Retina (tissue), 1 donor: ENCODE measurements at regions not wholly inside any gene's neighbourhood (a gene's known extent, or its start where the extent isn't known, plus 50 kb on each side); places are given as distances from the start of the nearest gene placed in this dataset.

ENCODE experiments used
- DNase-seq: peaks from one replicate; pipeline ENCODE4 v3.0.0-alpha.2; 2016

DNA sequence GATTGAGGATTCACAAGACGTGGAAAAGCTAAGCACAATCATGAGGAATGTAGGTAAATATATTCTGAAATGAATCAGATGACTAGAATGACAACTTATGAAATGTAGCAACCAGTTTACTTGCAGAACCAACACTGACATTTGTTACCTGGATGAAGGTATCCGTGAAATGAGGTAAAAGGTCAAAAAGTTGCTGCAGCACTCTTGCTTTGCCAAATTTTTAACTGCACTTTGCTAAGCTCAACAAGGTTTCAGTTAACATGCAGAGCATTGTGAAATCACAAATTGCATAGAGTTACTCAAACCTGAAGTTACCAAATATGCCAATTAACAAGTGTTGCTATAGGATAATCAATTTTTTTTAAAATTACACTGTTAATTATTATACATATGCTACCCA is 1280.1 kb downstream of the KCNT2 start:
- DNase-seq: no peak

DNA sequence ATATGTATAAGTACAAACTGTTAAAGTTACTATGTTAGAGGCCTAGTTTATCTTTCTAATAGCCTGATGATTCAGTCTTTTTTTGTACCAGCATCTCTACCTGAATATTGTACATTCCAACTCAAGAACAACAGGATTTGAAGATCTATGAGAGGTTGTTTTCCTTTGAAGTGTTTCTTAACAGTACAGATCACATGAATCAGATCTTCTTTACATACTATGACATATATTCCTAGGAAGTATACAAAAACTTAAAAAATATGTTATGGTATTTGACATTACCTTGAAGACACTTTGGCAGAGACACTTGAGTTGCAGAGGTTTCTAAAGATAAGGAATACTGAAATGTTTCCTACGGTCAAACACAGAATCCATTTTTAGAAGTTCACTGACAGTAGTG is 1280.9 kb downstream of the KCNT2 start:
- DNase-seq: no peak

DNA sequence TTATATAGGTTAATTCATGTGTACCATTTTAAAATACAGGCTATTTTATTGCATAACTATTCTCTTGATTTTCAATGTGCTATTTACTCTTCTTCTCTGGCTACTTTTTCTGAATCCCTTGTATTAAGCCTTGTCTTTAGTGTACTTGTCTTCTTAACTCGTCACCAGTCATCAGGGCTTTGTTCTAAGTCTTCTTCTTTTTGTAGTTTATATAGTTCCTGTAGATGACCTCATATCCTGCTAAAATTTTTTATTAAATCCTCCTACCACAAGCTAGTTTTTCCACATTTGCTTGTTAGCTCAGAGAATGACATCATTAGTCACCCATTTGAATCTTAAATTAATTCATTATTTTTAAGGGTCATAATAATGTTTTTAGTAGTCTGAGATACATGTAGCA is 1281.9 kb downstream of the KCNT2 start:
- DNase-seq: no peak

DNA sequence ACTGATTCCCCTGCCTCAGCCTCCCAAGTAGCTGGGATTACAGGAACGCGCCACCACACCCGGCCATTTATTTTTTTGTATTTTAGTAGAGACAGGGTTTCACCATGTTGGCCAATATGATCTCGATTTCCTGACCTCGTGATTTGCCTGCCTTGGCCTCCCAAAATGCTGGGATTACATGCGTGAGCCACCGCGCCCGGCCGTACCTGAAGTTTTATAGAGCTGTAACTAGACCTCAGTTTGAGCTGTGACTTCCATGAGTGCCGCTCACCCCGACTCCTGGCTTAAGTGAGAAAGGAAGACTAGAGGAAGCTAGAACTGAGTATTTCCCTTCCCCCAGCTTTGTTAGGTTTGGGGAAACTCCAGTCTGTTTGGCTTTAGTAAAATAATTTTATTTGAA is 1283.1 kb downstream of the KCNT2 start:
- DNase-seq: no peak

DNA sequence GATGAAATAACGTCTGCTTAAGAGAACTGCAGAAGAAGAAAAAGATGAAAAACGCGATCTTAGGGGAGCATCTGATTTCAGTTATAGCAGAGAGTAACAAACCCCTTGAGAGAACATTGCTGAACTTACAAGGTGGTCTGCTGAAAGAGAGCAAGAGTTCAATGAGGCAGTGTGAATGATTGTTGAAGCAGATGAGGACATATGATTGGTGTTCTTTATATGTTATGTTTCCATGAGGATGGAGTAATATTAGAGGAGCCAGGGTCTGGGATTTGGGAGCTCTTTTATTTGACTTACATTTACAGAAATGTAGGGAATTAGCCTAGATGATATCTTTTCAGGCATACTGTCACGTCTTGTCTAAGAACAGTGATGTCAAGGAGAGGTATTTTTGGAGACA is 1302.0 kb downstream of the KCNT2 start:
- no peak for DNase-seq

DNA sequence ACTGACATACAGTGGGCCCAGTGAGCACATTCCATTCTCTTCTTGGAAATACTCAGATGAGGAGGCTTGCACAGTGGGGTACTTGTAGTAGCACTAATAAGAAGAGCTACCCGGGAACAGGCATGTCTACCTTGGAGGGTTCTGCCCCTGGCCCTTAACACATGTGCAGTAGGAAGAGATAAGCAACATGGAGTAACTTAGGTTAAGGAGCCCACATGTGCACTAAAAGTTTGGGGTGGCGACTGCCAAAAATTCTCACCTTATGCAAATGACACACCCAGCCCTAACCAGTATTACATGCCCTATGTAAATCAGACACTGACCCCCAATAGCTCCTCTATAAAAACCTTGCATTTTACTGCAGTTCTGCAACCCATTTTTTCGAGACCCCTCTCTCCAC is 1313.3 kb downstream of the KCNT2 start:
- no peak for DNase-seq

DNA sequence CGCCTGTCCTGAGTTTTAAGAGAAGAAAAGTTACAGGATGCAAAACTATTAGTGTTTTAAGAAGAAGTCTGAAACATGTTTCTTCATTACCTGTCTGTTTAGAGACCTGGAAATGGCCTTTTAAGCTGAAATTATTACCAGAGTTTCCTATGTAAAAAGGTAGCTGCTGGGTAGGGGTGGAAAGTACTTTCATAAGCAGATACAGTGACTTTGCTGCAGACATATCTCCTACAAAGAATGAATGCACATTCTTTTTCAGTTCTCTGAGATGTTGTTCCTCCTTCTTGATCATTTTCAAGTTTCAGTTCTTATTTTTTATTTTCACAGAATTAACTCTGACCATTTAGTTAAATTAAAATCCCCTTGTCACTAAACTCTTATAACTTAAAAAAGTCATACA is 1329.6 kb downstream of the KCNT2 start:
- no peak for DNase-seq

DNA sequence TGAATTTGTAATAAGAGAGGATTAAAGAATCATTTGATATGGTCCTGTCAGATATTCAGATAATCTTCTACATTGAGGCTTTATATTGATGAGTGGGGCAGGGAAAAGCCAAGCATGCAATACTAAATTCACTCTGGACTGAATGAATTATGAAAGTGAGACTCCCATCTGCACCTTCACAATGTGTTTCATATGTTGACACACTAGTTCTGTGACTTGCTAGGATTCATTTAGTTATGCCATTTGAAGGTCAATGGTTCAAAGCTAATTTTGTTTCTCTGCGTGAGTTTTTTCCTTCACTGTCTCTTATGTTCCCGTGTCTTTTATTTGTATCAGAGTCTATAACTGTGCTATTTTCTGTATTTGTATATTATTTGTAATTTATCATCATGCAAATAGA is 1332.5 kb downstream of the KCNT2 start:
- DNase-seq: no peak

DNA sequence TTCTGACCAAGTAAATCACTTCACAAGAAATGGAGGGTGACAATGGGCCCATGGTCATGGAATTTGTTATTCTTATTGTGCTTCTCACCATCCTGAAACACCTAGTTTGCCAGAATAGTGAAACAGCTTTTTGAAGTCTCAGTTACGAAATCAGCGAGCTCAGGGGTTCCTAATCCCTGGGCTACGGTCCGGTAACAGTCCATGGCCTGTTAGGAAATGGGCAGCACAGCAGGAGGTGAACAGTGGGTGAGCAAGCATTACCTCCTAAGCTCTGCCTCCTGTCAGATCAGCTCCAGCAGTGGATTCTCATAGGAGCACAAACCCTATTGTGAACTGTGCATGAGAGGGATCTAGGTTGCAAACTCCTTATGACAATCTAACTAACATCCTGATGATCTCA is 1356.3 kb downstream of the KCNT2 start:
- no peak for DNase-seq

DNA sequence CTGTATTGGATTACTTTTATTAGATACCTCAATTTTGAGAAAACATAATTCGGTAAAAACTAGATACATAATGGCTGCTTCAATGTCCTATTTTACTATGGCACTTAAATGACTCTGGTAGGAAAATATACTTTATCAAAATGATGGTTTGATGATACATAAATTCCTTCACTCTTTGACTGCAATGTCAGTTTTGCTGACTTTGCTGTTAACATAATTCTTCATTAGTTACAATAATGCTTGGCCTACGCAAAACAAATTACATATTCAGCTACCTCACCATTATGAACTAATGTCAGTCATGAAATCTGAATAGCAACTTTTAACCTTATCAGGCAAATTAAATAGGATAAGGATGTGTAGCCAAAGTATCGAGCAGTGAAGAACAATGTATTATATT is 1364.7 kb downstream of the KCNT2 start:
- DNase-seq: no peak

DNA sequence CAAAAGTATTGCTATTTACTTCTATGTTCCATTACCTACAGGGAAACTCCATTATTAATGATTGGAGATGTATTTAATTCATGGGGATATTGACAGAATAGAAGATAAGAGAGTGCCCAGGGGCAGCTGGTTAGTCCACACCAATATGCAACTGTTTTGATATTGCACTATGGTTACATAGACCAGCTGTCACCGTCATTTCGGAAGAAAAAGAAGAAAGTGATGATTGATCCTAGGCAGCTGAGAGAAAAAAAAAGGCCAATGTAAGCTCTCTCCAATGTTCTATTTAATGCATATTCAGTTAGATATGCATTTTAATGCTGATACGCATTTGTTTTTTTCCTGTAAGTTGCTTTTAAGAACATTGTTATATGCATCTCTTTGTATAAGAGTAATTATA is 1367.2 kb downstream of the KCNT2 start:
- DNase-seq: no peak

DNA sequence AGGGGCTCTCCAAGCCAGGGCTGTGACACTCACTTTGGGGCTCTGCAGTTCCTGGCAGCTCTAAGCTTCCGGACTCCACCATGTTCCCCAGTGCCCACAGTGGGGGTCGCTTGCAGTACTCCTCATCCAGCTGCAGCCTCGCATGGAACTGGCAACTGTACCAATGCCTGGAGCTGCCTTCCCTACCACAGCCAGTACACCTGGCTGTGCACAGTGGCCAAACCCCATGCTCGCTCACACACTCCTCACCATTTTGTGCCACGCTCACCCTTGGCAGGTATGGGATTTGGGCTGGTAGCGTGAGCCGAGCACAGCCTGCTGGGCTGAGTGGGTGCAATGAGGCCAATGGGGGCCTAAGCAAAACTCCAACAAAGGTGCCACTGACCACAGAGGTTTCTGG is 1369.9 kb downstream of the KCNT2 start:
- DNase-seq: no peak

DNA sequence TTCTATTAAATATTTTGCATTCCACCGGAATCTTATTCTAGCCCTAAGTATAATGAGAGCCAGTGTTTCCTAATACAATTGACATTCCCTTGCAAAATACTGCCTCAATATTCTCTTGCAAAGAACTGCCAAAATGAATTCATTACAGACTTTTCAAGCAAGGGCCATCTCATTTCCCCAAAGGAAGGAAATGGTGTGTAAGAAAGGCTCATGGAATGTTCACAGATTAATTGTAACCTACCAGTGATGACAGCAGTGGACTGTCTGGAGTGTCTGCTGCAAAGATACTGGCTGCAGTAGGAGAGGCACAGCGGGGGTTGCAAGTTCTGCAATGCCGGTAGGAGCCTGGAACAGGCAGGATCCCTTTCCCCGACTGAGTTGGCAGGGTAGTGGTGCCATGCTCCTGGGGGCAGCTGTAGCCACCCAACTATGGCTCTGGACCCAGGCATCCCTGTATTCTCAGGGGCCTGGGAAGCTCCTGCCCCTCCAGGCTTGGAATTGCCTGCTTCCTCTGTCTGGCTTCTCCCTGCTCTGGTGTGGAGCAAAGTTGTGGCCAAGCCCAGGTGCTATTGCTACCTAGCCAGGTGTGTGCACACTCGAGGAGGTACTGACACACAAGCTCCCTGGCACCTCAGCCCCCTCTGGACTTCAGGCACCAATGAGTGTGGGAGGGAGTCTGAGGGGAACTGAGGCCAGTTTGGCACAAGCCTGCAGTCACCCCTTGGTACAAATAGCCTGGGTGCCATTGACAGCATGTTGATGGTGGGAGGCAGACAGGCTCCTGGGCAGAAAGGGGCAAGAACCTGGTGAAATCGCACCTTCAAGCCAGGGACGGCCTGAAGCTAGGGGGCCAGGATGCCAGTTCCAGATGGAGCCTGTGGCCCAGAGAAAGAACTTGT is 1371.0 kb downstream of the KCNT2 start:
- no peak for DNase-seq

DNA sequence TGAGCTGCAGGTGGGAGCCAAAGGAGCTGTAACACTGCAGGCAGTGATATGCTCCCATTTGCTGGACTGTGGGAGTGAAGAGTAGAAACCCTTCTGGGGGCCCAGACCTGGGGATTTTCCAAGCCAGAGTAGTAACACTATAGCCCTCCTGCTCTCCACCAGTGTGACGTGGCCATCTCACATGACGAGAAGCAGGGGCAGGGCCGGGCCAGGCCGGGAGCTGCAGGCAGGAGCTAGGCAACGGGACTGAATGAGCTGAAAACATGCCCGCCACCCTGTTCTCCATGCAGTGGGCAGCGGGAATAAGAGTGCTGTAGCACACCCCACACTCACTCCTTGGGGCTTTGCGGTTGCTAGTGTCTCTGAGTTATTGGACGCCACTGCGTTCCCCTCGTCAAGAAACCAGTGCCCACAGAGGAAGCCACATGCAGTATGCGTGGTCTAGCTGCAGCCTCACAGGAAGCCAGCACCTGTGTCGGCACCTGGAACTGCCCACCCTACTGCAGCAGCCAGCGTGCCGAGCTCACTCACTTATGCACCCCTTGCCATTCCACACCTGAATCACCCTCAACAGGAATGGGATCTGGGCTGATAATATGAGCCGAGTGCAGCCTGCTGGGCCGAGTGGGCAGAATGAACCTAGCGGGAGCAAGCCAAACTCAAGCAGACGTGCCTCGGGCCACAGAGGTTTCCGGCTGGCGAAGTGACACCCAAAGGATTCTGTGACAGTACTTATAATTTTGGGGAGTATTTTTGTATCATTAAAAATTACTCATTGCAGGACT is 1389.6 kb downstream of the KCNT2 start:
- DNase-seq: no peak

DNA sequence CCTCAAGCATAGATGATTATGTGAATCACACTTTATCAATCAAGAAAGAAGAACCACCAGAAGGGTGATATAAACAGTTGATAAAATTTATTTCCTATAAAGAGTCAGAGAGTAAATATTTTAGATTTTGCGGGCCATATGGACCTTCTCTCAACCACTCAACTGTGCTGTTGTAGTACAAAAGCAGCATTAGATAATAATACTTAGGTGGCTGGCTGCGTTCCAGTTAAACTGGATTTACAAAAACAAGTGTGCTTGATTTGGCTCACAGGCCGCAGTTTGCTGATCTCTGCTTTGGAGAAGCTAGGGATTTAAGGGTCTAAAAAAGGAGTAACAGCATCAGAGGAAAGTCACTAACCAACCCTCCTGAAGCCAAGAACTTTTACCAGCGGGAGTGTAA is 1406.0 kb downstream of the KCNT2 start:
- no peak for DNase-seq

DNA sequence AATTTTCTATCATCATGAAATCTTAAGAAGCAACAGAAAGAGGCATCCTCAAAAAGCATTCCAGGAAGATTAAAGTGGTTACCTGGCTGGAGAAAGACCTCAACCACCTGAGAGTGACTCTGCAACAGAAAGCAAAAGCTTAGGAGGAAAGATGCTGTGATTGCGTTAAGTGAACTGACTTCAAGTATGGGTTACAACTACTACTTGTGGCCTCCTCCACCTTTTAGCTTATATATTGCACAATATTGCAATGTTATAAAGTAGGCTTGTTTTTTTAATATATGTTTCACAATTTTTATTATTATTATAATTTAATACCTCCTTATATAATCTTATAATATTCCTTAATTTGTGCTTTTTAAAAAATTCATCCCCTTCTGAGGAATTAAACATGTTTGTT is 1407.5 kb downstream of the KCNT2 start:
- DNase-seq: no peak

DNA sequence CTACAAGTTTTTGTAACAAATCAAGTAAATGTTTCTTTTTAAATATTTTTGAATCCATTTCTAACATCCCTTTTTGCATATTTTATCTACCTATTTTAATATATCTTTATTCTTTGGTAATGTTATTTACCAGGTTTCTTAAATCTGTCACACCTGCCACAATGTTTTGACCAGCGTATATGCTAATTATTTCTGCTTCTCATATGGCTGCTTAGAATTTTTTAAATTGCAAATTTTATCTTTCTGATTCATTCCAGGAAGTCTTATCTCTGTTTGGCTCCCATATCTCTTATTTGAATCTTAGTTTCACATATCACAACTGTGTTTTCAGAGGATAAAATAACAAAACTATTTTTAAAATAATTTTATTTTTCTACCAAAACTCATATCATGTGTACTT is 1411.1 kb downstream of the KCNT2 start:
- DNase-seq: no peak

DNA sequence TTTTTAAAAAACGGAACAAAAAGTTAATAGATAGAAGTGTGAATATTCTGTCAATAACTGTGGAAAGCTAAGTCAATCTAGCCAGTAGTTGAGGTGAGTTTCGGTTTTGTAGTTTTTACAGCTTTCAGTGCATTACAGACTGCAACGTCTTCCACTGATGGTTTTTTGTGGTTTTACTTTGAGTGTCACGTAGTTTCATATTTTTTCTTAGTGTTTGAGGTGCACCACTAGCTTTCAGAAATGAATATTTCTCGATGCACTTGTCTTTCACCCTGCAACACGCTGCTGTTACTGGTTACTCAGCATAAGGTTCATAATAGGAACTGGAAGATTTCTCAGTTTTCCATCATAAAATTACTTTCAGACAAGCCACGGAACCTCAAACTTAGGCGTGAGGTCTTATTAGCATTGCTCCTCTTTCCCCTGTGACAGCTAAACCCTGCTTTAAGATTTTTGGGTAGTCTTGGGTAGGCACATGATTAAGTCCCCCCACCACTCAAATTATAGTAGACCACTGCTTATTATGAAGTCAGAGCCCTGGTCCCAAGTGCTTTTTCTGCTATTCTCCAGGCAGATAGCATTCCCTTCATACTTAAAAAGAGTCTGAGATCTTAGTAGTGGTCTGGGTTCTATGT is 1412.7 kb downstream of the KCNT2 start:
- DNase-seq: no peak

DNA sequence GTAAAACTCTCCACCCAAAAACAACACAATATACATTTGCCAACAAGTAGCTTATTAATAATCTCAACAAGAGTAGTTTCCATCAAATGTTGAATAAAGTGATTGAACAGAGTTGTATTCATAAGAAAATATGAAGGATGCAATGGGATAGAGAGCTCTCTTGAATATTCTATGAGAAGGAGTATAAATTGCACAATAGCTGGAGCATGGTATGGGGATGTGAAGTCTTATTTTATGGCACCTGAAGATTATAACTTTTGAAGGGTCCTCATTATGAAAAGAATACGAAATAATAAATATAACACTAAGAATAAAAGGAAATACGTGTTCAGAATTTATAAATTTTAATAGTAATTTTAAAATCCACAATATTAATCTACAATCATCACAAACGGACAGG is 1415.1 kb downstream of the KCNT2 start:
- no peak for DNase-seq

DNA sequence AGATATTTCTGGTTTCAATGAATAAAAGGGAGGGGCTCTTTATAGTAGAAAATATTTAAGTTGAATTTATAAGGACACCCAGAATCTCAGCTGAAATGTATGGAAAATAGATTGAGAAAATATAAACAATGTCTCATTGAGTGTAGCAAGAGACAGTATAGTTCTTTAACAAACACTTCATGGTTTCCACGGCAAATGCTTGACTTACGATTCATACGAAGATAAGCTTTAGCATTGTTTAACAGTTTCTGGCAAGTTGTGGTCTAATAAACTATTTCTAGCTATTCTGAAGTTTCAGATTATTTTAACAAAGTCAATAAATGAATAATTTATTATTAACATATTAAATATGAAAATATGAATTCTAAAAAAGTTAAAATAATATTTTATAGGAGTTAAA is 1419.4 kb downstream of the KCNT2 start:
- no peak for DNase-seq

DNA sequence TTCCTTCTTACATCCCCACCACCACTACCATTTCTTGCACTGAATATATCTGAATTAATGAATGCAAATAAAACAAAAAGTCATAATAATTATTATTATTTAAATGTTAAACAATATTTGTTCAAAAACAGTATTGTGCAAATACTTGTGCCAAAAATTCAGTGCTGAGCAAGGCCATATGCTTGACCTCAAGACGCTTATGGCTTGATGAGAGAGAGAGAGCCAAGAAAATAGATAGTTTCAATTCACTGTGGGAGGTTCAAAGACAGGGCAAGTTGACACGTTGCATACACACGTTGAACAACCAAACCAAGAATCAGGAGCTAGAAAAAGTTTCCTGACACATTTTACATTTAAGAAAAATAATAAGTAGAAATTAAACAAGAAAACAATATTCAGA is 1421.7 kb downstream of the KCNT2 start:
- no peak for DNase-seq

DNA sequence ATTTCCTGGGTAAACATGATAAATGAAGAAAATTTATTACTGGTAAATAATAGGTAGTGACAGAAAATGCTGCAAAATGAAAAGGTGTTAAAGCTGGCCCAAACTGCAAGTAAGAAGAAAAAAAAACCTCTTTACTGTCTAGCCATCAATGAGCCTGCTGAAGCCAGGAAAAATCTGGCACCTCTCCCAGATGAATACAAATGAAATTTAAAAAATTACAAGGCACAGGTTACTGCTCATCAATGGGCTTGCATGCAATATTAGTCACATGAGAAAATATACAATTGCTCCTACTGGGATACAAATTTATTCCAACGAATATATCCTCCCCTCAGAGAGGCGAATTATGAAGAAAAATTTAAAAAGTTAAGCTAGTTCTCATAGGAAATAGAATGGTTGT is 1422.5 kb downstream of the KCNT2 start:
- no peak for DNase-seq

DNA sequence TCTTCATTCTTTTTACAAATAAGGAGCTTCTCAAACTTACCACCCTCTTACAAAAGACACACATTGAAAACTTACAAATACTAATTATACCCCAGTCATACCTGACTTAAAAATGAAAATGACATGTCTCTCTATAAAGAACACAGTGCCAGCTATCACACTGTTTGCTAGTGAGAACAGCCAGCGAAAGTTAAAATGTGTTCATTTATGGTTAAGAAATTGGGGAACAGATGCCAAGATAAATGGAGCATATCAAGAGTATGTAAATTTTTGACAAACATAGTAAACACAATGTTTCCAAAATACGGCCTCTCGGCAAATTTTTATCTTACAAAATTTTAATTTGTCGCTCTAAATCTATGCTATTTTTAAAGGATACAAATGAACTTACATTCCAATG is 1422.9 kb downstream of the KCNT2 start:
- DNase-seq: no peak

DNA sequence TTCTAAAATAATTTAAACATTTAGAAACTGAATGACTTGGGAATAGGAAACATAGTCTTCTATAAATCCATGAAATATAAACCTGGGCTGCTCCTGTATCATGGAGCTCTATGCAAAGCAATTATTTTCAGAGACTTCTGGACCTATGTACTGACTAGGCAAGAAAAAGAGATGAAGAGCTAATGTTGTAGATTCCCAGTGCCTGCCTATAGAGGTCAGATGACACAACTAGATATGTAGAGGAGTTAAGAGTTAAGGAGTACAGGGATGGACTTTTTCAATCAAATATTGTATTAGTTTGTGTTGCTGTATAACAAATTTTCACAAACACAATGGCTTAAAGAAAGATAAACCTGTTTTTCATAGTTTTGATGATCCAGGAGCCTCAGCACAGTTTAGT is 1434.5 kb downstream of the KCNT2 start:
- DNase-seq: no peak
